Endothelial cell of umbilical vein (primary cell): ENCODE measurements at regions not wholly inside any gene's neighbourhood (a gene's known extent, or its start where the extent isn't known, plus 50 kb on each side); places are given as distances from the start of the nearest gene placed in this dataset.
"Not testable (repeated sequence)": the region's sequence is repeated elsewhere in the genome, so short reads cannot be mapped to it uniquely, and the experiment has no call there.

Experiments used
- BruUV-seq: library from RNA; stranded (reverse); fragments of 400-500 nt; replicated peaks from 2 replicates; lab custom pipeline; 2021; lab: Mats Ljungman, UMichigan
- CTCF ChIA-PET: fragments of 300-600, 350-600 bp; sonication (Branson Sonifier 250); formaldehyde crosslinking; loops from one replicate; lab custom pipeline; 2021; ENCODE audit warnings: antibody characterized with exemption, inconsistent platforms; lab: Charles Lee
- POLR2A ChIA-PET: fragments of 300-600, 350-600 bp; sonication (Branson Sonifier 250); formaldehyde crosslinking; loops from one replicate; lab custom pipeline; 2021; ENCODE audit warnings: antibody characterized with exemption, inconsistent platforms; lab: Charles Lee
- DNase-seq: peaks from one replicate; pipeline ENCODE4 v3.0.0-alpha.2; 2011; ENCODE audit warnings: low read depth, low spot score
- FAIRE-seq: peaks from 2 replicates; lab custom pipeline; 2011; peaks lifted over from hg19 to GRCh38; lab: Jason Lieb, UNC
- H2AFZ ChIP-seq: 2 replicates; pipeline ENCODE4 v1.6.0; 2012; ENCODE audit warnings: low read depth, low read length, control low read depth, inconsistent platforms
- H3K27ac ChIP-seq: 2 replicates; pipeline ENCODE4 v1.5.1; 2011; ENCODE audit warnings: low read depth, mild to moderate bottlenecking, control low read depth, low read length, moderate library complexity; ENCODE audit not compliant: insufficient read depth
- H3K27me3 ChIP-seq, 2 experiments: 2 replicates each; pipeline versions ENCODE4 v1.6.0 to v1.6.1; 2011; ENCODE audit warnings: low read length in 2 of 2, mixed read lengths in 1 of 2; ENCODE audit not compliant: control insufficient read depth in 2 of 2, insufficient read depth in 2 of 2
- H3K36me3 ChIP-seq, 2 experiments: 2 replicates in 1 of 2; 3 replicates in 1 of 2; pipeline ENCODE4 v1.5.1; 2011; ENCODE audit warnings: low read length in 2 of 2, mild to moderate bottlenecking in 1 of 2, moderate library complexity in 1 of 2; ENCODE audit not compliant: control insufficient read depth in 2 of 2, insufficient read depth in 2 of 2; ENCODE audit errors: extremely low read depth in 1 of 2
- H3K4me1 ChIP-seq: 3 replicates; pipeline ENCODE4 v1.5.1; 2011; ENCODE audit warnings: mild to moderate bottlenecking, low read length; ENCODE audit not compliant: control insufficient read depth, insufficient read depth; ENCODE audit errors: extremely low read depth
- H3K4me2 ChIP-seq: 2 replicates; pipeline ENCODE4 v1.6.1; 2011; ENCODE audit warnings: low read length, control low read depth, mixed read lengths; ENCODE audit not compliant: insufficient read depth
- H3K4me3 ChIP-seq, 3 experiments: fragments of 200-600 bp in 1 of 3; sonication (generic), shearing (Covaris generic) in 1 of 3; replicated peaks in 1 of 3; 2 replicates each; pipeline ENCODE4 v1.5.1; 2011 to 2016; ENCODE audit warnings: control low read depth in 3 of 3, low read length in 3 of 3, mild to moderate bottlenecking in 2 of 3, inconsistent platforms in 1 of 3, low read depth in 1 of 3, moderate library complexity in 1 of 3; ENCODE audit not compliant: insufficient read depth in 1 of 3
- H3K79me2 ChIP-seq: 2 replicates; pipeline ENCODE4 v1.6.0; 2012; ENCODE audit warnings: low read length, inconsistent platforms; ENCODE audit not compliant: control insufficient read depth, insufficient read depth
- H3K9ac ChIP-seq: replicated peaks from 2 replicates; pipeline ENCODE3; 2011; ENCODE audit warnings: low read length, control low read depth; ENCODE audit not compliant: insufficient read depth; ENCODE audit errors: extremely low read depth
- H3K9me1 ChIP-seq: replicated peaks from 3 replicates; pipeline ENCODE4 v1.6.0; 2011; ENCODE audit warnings: mild to moderate bottlenecking, low read length; ENCODE audit not compliant: control insufficient read depth, insufficient read depth; ENCODE audit errors: extremely low read depth
- H3K9me3 ChIP-seq: replicated peaks from 2 replicates; pipeline ENCODE4 v1.5.1; 2012; ENCODE audit warnings: low read length, inconsistent platforms; ENCODE audit not compliant: control insufficient read depth, insufficient read depth
- H4K20me1 ChIP-seq: replicated peaks from 2 replicates; pipeline ENCODE3; 2011; ENCODE audit warnings: mild to moderate bottlenecking, low read length; ENCODE audit not compliant: control insufficient read depth, insufficient read depth; ENCODE audit errors: extremely low read depth
- CTCF ChIP-seq, 2 donors: IDR thresholded peaks; 1 replicate in 1 of 2; 2 replicates in 1 of 2; pipeline ENCODE4 v1.5.1; 2011; ENCODE audit warnings: low read length in 2 of 2, mild to moderate bottlenecking in 2 of 2, moderate library complexity in 2 of 2, control low read depth in 1 of 2, inconsistent platforms in 1 of 2, low read depth in 1 of 2; ENCODE audit not compliant: insufficient read depth in 1 of 2; ENCODE audit errors: extremely low read depth in 1 of 2
- GATA2 ChIP-seq: IDR thresholded peaks from 2 replicates; pipeline ENCODE4 v1.7.0; 2011; ENCODE audit warnings: low read depth, mild to moderate bottlenecking, moderate library complexity, mixed read lengths, low read length; ENCODE audit not compliant: insufficient read length, insufficient read depth
- JUN ChIP-seq: IDR thresholded peaks from 2 replicates; pipeline ENCODE4 v1.6.1; 2011; ENCODE audit warnings: borderline replicate concordance, low read depth; ENCODE audit not compliant: insufficient read length, insufficient read depth
- MAX ChIP-seq: IDR thresholded peaks from 2 replicates; pipeline ENCODE4 v1.6.1; 2011; ENCODE audit not compliant: insufficient read depth, insufficient read length
- MYC ChIP-seq: IDR thresholded peaks from one replicate; pipeline ENCODE4 v1.6.1; 2011; ENCODE audit warnings: mild to moderate bottlenecking, low read depth, low read length
- POLR2AphosphoS5 ChIP-seq: IDR thresholded peaks from 2 replicates; pipeline ENCODE4 v1.6.1; 2012; ENCODE audit warnings: low read depth, mild to moderate bottlenecking, control low read depth, low read length, moderate library complexity; ENCODE audit not compliant: insufficient read depth
- dilution Hi-C: fragments of 300-500 bp; cut with MboI; formaldehyde crosslinking; loops from one replicate; pipeline ENCODE4 v1.15.0; 2019; ENCODE audit warnings: low sequenced_read_pairs; ENCODE audit not compliant: extremely low pct_ligation_motif_present
- intact Hi-C: fragments of 100-400 bp; cut with micrococcal nuclease; formaldehyde crosslinking; loops from one replicate; pipeline ENCODE4 v1.10.0; 2022

- TF ChIP-seq MAX (no peak), JUN (no peak), CTCF (IDR thresholded peaks at IDR 0.05; ENCODE audit: extremely low read depth in 1 of 2, insufficient read depth in 1 of 2, low read depth in 1 of 2, low read length in 2 of 2) (no peak), MYC (no peak), GATA2 (no peak)
- no TSS peak for BruUV-seq
- no peak for DNase-seq
- H3K9ac ChIP-seq = no peak overlapping the region
- H3K4me2 ChIP-seq = no peak overlapping the region
- H3K9me1 ChIP-seq = no peaks in the 10 kb centered on the region
- CTCF ChIA-PET = no interaction called here
- intact Hi-C loops = no loop called here
- H3K27ac ChIP-seq = no peak overlapping the region
- no peak overlapping the region for H3K4me3 ChIP-seq
- FAIRE-seq = no peak
- dilution Hi-C loops = no loop called here
- no peaks in the 10 kb centered on the region for H4K20me1 ChIP-seq
- peaks cover 7 to 12% of the 10 kb centered on the region in 2 experiments for H3K27me3 ChIP-seq
- no peaks in the 10 kb centered on the region for H3K9me3 ChIP-seq
- POLR2A ChIA-PET = no interaction called here
- no peaks in the 10 kb centered on the region for H3K4me1 ChIP-seq
- no peak overlapping the region for H2AFZ ChIP-seq
- no peaks in the 10 kb centered on the region for H3K36me3 ChIP-seq
- H3K79me2 ChIP-seq = no peaks in the 10 kb centered on the region
Measured at GRCh38 chr5:115751176-115751575, 65.3 kb downstream of the CDO1 start.

GRCh38 chr5:115749016-115749415 is 67.4 kb downstream of the CDO1 start:
- DNase-seq (no peak), FAIRE-seq (no peak)
- Histone ChIP-seq H3K4me2 (no peak overlapping the region), H3K9me1 (no peaks in the 10 kb centered on the region), H3K4me1 (no peaks in the 10 kb centered on the region), H3K27me3 (peaks cover 6 to 12% of the 10 kb centered on the region in 2 experiments), H3K36me3 (no peaks in the 10 kb centered on the region), H3K4me3 (no peak overlapping the region), H4K20me1 (no peaks in the 10 kb centered on the region), H2AFZ (no peak overlapping the region), H3K79me2 (no peaks in the 10 kb centered on the region), H3K9me3 (no peaks in the 10 kb centered on the region), H3K9ac (no peak overlapping the region), H3K27ac (no peak overlapping the region)
- intact Hi-C loops = no loop called here
- no TSS peak for BruUV-seq
- ChIA-PET CTCF (no interaction called here), POLR2A (no interaction called here)
- dilution Hi-C loops = no loop called here
- TF ChIP-seq GATA2 (no peak), CTCF (IDR thresholded peaks at IDR 0.05; ENCODE audit: extremely low read depth in 1 of 2, insufficient read depth in 1 of 2, low read depth in 1 of 2, low read length in 2 of 2) (no peak), POLR2AphosphoS5 (no peak)

- H3K4me2 ChIP-seq, intact Hi-C loops, H4K20me1 ChIP-seq, DNase-seq, H3K4me3 ChIP-seq, H3K27me3 ChIP-seq, H3K4me1 ChIP-seq, POLR2A ChIA-PET, H3K36me3 ChIP-seq, dilution Hi-C loops, CTCF ChIA-PET, H3K79me2 ChIP-seq, H3K9me1 ChIP-seq, H3K9ac ChIP-seq, H3K9me3 ChIP-seq, H3K27ac ChIP-seq, BruUV-seq, H2AFZ ChIP-seq, FAIRE-seq: not testable (repeated sequence)
Measured at GRCh38 chr5:115739245-115739644, 77.2 kb downstream of the CDO1 start.
